ENCODE measurements at regions not wholly inside any gene's neighbourhood (a gene's known extent, or its start where the extent isn't known, plus 50 kb on each side); places are given as distances from the start of the nearest gene placed in this dataset.

DNA sequence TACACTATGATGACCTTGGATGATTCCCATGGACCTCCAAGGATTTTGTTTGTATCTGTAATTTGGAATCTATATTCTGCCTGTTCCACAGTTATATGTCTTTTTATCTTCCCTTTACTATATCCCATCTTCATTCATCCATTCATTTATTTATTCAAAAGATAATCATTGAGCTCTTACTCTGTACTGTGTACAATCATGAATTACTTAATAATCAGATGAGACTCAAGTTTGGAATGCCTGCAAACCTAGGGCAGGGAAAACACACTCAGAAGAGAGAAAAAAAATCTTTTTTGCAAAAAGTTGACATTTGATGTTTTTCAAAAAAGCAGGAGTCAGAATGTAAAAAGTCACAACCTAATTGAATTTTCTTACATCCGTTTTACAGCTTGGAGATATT is 170.2 kb upstream of the GNAI1 start:
- TF ChIP-seq, protein P1, sequence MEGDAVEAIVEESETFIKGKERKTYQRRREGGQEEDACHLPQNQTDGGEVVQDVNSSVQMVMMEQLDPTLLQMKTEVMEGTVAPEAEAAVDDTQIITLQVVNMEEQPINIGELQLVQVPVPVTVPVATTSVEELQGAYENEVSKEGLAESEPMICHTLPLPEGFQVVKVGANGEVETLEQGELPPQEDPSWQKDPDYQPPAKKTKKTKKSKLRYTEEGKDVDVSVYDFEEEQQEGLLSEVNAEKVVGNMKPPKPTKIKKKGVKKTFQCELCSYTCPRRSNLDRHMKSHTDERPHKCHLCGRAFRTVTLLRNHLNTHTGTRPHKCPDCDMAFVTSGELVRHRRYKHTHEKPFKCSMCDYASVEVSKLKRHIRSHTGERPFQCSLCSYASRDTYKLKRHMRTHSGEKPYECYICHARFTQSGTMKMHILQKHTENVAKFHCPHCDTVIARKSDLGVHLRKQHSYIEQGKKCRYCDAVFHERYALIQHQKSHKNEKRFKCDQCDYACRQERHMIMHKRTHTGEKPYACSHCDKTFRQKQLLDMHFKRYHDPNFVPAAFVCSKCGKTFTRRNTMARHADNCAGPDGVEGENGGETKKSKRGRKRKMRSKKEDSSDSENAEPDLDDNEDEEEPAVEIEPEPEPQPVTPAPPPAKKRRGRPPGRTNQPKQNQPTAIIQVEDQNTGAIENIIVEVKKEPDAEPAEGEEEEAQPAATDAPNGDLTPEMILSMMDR (IDR thresholded peaks at IDR 0.05): no peak

DNA sequence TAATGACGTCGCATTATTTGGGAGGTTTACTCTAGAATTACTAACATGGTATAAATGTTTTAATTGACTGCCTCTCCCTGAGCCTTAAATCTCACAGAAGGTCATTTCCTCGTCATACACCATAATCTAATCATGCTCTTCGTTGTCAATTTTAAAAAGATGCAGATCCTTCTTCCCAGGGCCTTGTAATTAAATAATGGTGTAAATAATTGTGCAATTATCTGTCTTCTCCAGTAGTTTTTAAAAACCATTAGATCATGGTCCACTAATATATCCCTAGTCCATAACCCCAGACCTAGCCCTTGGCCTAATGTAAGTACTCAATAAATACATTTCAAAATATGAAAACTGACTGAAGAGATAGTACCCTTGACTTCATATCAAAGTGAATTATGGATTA is 181.5 kb upstream of the GNAI1 start:
- TF ChIP-seq, protein P1 (IDR thresholded peaks at IDR 0.05): no peak

DNA sequence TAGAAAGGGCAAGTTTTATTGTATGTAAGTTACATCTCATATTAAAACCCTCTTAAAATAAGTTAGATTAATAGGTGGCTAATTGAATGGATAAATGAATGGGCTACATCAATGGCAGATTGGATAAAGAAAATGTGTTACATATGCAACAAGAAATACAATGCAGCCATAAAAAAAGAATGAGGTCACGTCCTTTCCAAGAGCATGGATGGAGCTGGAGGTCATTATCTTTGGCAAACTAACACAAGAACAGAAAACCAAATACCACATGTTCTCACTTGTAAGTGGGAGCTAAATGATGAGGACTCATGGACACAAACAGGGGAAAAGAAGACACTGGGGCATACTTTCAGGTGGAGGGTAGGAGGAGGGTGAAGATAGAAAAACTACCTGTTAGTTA is 182.2 kb upstream of the GNAI1 start:
- TF ChIP-seq, protein P1 (IDR thresholded peaks at IDR 0.05): no peak

DNA sequence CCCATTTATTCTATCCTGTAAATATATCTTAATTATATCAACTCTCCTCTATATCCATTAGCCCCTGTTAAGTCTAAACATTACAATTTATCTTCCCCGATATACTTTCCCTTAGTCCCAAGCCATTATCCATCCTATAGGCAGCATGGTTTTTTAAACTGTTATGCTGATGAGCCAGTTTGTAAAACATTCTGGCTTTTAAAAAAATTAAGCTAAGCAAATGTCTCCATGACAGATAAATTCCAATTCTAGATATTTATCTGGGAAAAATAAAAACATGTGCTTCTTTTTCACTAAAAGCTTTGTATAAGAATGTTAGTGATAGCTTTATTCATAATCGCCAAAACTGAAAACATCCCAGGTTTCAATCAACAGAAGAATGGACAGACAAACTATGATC is 183.2 kb upstream of the GNAI1 start:
- TF ChIP-seq, protein P1 (IDR thresholded peaks at IDR 0.05): no peak

DNA sequence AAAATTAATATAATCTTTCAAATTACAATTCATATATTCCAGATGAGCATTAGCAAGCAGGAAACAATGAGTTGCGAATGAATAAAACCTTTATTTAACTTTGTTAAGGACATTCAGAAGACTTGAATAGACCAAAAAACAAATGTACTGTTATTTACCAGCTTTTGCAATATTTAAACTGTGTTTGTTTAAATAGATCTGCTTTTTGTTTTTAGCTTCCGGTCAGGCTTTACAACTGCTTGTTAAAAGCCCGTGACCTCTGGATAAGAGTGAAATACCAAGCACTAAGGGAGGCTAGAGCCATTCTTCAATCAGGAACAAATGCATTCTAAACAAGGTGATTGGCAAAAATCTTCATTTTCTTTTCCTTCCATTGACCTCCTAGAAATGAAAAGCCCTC is 184.9 kb upstream of the GNAI1 start:
- TF ChIP-seq, protein P1 (IDR thresholded peaks at IDR 0.05): no peak

DNA sequence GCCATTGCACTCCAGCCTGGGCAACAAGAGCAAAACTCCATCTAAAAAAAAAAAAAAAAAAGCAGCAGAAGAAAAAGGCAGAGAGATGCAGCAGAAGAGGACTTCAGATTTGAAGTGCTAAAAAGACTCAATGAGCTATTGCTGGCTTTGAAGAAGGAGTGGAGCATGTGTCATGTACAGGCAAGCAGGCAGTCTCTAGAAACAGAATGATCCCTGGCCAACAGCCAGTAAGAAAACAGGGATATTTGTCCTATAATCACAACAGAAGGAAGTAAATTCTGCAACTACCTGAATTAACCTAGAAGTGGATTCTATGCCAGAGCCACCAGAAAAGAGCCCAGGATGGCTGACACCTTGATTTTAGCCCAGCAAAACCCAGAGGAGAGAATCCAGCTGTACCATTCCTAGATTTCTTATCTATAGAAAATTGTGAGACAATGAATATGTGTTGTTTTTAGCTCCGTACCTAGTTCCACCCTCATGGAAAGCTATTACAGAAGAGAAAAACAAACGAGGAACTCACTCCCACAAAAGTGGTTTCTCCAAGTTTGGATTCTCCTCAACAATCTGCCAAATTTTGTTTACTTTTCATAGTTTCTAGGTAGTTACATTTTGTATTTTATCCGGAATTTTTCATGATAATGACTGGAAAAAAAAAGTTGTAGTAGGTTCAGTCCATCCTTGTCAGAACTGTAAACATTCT is 198.2 kb upstream of the GNAI1 start:
- TF ChIP-seq, protein P1 (IDR thresholded peaks at IDR 0.05): no peak

DNA sequence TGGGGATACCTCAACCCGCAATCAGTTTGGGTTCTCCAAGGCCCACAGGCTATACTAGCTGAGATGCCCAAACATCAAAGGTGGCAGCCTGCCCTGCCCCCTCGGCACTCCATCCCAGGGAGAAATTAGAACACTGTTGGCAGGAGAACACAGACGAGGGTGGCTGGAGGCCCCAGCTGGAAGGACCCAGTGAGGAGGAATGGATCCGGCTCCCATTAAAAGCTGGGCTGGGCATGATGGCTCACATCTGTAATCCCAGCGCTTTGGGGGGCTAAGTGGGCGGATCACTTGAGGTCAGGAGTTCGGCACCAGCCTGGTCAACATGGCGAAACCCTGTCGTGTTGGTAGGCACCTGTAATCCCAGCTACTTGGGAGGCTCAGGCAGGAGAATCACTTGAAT is 199.9 kb upstream of the GNAI1 start:
- TF ChIP-seq, protein P1 (IDR thresholded peaks at IDR 0.05): no peak

DNA sequence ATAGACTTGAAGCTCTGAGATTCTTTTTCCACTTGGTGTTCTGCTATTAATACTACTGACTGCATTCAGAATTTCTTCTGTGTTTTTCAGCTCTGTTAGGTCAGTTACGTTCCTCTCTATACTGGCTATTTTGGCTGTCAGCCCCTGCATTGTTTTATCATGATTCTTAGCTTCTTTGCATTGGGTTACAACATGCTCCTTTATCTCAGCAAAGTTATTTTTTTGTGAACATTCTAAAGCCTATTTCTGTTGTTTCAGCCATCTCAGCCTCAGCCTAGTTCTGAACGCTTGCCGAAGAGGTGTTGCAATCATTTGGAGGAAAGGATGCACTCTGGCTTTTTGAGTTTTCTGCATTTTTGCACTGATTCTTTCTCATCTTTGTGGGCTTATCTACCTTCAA is 201.5 kb upstream of the GNAI1 start:
- TF ChIP-seq, protein P1 (IDR thresholded peaks at IDR 0.05): no peak

All from LNCAP (cell line).